Progenitor cell of endocrine pancreas (in vitro differentiated cells): ENCODE measurements at regions not wholly inside any gene's neighbourhood (a gene's known extent, or its start where the extent isn't known, plus 50 kb on each side); places are given as distances from the start of the nearest gene placed in this dataset.

Experiments used
- DNase-seq: peaks from one replicate; pipeline ENCODE4 v3.0.0; 2021; ENCODE audit warnings: low spot score; ENCODE audit not compliant: unreplicated experiment
- H3K27ac Mint-ChIP-seq: 2 replicates; pipeline ENCODE4 v1.8.0; 2021; ENCODE audit warnings: mild to moderate bottlenecking, moderate library complexity, mixed read lengths
- H3K27me3 Mint-ChIP-seq: 2 replicates; pipeline ENCODE4 v1.8.0; 2021; ENCODE audit warnings: mixed read lengths
- H3K36me3 Mint-ChIP-seq: 2 replicates; pipeline ENCODE4 v1.8.0; 2022; ENCODE audit warnings: mixed read lengths; ENCODE audit not compliant: insufficient read depth
- H3K4me1 Mint-ChIP-seq: 2 replicates; pipeline ENCODE4 v1.8.0; 2021; ENCODE audit warnings: low read depth, mixed read lengths
- H3K4me3 Mint-ChIP-seq: 2 replicates; pipeline ENCODE4 v1.8.0; 2021; ENCODE audit warnings: low read depth, mild to moderate bottlenecking, moderate library complexity, mixed read lengths
- H3K9me3 Mint-ChIP-seq: 2 replicates; pipeline ENCODE4 v1.8.0; 2021; ENCODE audit warnings: low read depth, mixed read lengths
- CTCF ChIP-seq: fragments of 200-600 bp; sonication (generic); IDR thresholded peaks from one replicate; pipeline ENCODE4 v1.5.0; 2021; ENCODE audit warnings: antibody characterized with exemption, mild to moderate bottlenecking; ENCODE audit not compliant: unreplicated experiment

- DNase-seq: no peak
- peaks cover 11% of the 10 kb centered on the region for H3K4me1 Mint-ChIP-seq
Measured at GRCh38 chr1:30809514-30810263, 52.1 kb upstream of the LAPTM5 start.

GRCh38 chr1:30808067-30808662 is 50.6 kb upstream of the LAPTM5 start:
- no peak for DNase-seq

More at GRCh38 chr1:30809514-30810263, 52.1 kb upstream of the LAPTM5 start:
- H3K36me3 Mint-ChIP-seq: no peaks in the 10 kb centered on the region
- no peaks in the 10 kb centered on the region for H3K9me3 Mint-ChIP-seq
- no peak overlapping the region for H3K4me3 Mint-ChIP-seq
- no peak overlapping the region for H3K27ac Mint-ChIP-seq
- H3K27me3 Mint-ChIP-seq: peaks cover 32% of the 10 kb centered on the region
- TF ChIP-seq CTCF: no peak

GRCh38 chr1:30807318-30808066 is 49.9 kb upstream of the LAPTM5 start:
- Mint-ChIP-seq H3K36me3 (no peaks in the 10 kb centered on the region), H3K27ac (no peak overlapping the region), H3K9me3 (no peaks in the 10 kb centered on the region), H3K4me1 (peaks cover 11% of the 10 kb centered on the region), H3K27me3 (peaks cover 33% of the 10 kb centered on the region), H3K4me3 (no peak overlapping the region)
- TF ChIP-seq CTCF: no peak
- no peak for DNase-seq

More at GRCh38 chr1:30808067-30808662, 50.6 kb upstream of the LAPTM5 start:
- TF ChIP-seq CTCF: no peak
- peaks cover 36% of the 10 kb centered on the region for H3K27me3 Mint-ChIP-seq
- peaks cover 11% of the 10 kb centered on the region for H3K4me1 Mint-ChIP-seq
- H3K27ac Mint-ChIP-seq: no peak overlapping the region
- H3K4me3 Mint-ChIP-seq: no peak overlapping the region
- no peaks in the 10 kb centered on the region for H3K9me3 Mint-ChIP-seq
- H3K36me3 Mint-ChIP-seq: no peaks in the 10 kb centered on the region
